ENCODE measurements at regions not wholly inside any gene's neighbourhood (a gene's known extent, or its start where the extent isn't known, plus 50 kb on each side); places are given as distances from the start of the nearest gene placed in this dataset.
"Not testable (repeated sequence)": the region's sequence is repeated elsewhere in the genome, so short reads cannot be mapped to it uniquely, and the experiment has no call there.

DNA sequence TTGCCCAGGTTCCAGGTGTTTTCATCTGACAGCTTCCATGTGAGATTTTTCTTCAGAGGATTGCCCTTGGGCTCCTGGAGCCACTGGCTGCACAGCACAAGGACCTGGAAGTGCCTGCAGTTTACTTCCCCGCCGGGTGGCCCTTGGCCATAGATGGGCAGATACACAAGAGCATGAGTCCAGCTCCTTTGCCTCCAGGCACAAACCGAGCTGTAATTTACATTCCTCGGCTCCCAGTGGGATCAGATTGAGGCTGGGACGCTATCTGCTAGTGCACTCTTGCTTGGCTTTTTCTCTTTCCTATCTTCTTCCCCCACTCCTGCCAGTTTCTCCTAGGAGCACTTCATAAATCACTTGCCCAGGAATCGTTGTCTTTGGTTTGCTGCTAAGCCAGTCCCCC, 85.4 kb upstream of the RALY start:
- DNase-seq = no peak

GRCh38 chr20:33908868-33909267, 84.8 kb upstream of the RALY start:
- no peak for DNase-seq

DNA sequence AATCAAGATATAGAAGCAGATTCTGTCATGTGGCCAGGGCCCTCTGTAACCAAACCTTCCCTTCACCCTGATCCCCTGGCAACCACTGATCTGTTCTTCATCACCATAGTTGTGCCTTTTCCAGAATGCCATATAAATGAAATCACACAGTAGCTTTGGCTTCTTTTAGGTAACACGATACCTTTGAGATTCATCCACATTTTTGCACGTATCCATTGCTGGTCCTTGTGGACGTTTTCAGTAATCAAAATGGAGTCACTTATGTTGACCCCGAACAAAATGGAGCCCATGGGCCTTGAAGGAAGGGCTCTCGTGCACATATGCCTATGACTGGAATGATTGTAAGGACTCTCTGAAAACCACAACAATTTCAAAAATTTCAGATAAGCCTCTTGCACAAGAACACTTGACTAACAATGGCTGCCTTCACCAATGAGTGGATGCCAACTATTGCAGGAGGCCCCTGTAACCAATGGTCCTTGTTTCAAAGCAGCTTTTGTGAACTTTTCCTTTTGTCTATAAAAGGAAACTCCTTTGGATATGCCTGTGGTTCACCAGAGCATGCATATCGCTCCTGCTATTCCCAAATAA, 84.3 kb upstream of the RALY start:
- peak; percentile 79 for DNase-seq

DNA sequence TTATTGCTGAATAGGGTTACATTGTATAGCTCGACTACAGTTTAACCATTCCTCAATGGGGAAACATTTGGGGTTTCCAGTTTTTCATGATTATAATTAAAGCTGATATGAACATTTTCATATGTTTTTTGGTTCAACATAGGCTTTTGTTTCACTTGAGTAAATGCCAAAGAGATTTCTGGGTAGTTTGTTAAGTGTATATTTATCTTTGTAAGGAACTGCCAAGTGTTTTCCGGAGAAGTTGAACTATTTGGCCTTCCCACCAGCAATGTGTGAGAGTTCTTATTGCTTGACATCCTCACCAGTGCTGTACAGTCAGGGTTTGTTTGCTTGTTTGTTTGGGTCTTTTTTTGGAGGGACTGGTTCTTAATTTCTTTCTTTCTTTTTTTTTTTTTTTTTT, 83.7 kb upstream of the RALY start:
- DNase-seq = no peak

GRCh38 chr20:33910529-33911327, 83.0 kb upstream of the RALY start:
- no peak for DNase-seq

GRCh38 chr20:33914919-33915318, 78.8 kb upstream of the RALY start:
- DNase-seq = peak; percentile 41

DNA sequence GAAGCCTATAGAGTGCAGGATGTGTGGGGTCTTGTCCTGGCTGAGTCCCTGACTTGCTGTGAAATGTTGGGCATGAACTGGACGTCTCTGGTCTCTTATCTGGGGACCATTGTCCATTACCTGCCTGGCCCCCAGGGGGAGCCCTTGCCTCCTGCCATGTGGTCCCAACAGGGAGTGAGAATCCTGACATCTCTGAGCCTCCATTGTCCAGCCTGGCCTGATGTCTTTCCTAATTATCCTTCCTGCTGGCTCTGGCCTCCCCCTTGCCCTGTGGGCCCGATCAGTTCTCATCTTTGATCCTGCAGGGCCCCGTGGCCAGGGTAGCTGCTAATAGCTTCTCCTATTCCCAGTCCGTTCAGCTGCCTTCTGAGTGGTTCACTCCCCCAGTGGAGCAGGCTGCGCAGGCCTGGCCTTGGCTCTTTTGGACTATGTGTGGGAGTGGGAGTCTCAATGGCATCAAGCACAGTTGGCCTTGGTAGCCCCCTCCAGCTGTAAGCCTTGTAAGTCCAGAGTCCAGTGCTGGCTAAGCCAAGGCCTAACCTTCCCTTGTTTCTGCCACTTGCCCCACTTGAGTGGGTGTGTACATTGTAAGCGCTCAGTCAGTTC, 77.9 kb upstream of the RALY start:
- no peak for DNase-seq

DNA sequence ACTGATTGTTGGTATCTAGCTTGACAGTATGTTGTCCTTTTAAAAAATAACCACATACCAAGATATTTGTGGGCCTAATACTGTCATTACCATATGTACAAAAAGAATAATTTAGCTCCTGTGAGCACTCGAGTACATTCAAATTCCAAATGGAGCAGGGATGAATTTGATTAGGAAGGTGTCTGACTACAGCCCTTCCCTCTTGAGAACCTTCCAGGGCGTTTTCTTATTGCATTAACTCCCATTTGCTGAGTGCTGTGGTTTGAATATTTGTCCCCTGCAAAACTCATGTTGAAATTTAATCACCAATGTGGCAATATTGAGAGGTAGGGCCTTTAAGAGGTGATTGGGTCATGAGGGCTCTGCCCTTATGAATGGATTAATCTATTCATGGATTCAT, 76.9 kb upstream of the RALY start:
- DNase-seq = no peak

DNA sequence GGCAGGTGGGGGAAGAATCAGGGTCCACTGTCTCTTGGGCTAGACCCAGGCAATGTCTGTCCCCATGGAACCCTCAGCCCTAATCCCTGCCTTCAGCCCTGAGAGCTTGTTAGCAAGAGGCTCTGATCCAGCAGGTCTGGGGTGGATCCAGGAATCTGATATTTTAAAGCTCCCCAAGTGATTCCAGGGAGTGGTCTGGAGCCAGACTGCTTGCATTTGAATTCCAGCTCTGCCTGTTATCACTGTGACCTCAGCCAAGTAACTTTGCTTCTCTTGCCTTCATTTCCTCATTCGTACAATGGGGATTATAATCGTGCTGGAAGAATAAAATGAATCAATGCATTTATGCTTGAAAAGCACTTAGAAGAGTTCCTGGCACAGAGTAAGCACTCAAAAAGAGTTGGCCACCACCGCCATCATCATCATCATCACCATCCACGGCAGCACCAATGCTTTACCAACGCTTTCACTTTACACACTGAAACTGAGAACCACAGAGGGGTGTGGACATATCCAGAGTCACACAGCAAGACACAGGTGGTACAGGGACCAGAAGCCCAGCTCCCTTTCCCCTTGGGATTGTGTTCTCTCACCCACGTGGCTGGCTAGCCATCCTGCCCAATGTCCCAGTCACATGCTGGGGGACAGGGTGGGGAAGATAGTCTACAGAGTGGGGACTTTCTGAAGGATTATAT, 75.7 kb upstream of the RALY start:
- no peak for DNase-seq

GRCh38 chr20:33918662-33919061, 75.0 kb upstream of the RALY start:
- DNase-seq = no peak

DNA sequence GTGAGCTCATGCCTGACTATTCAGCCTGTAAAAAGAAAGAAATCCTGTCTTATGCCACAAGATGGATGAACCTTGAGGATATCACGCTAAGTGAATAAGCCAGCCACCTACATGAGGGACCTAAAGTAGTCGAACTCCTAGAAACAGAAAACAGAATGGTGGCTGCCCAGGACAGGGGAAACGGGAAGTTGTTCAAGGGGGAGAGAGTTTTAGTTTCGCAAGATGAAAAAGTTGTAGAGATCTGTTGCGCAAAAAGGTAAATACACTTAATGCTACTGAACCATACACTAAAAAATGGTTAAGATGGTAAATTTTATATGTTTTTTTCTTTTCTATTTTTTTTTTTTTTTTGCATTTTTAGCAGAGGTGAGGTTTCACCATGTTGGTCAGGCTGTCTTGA, 74.1 kb upstream of the RALY start:
- DNase-seq = no peak

GRCh38 chr20:33922224-33922623, 71.5 kb upstream of the RALY start:
- DNase-seq = no peak

DNA sequence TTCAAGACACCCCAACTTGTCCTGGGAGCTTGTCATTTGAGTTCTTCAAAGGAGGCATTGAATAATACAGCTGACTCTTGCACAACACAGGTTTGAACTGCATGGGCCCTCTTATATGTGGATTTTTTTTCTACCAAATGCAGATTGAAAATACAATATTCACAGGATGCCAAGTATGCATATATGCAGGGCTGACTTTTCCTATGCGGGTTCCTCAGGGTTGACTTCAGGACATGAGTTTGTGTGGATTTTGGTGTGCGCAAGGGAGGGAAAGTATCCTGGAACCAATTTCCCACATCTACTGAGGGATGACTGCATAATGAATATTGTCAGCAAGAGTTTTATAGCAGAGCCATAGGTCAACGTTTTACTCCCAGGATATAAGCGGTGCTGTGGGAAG, 70.0 kb upstream of the RALY start:
- no peak for DNase-seq

DNA sequence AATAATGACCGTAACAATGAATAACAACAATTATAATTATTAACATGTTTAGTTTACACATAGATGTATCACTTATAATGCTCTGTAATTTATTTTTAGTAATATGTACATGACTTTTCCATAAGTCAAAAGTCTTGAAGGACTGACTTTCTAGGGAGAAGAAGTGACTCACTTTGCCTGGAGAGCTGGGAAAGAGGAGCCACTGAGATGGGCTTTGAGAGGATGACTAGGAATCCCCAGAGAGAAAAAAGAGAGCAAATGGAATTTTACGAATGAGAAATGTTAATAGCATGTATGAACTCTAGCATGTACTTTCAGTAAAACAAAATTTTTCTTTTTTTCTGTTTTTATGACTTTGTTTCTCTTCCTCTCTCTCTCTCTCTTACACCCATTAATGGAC, 67.8 kb upstream of the RALY start:
- no peak for DNase-seq

GRCh38 chr20:33926425-33926824, 67.3 kb upstream of the RALY start:
- DNase-seq = no peak

DNA sequence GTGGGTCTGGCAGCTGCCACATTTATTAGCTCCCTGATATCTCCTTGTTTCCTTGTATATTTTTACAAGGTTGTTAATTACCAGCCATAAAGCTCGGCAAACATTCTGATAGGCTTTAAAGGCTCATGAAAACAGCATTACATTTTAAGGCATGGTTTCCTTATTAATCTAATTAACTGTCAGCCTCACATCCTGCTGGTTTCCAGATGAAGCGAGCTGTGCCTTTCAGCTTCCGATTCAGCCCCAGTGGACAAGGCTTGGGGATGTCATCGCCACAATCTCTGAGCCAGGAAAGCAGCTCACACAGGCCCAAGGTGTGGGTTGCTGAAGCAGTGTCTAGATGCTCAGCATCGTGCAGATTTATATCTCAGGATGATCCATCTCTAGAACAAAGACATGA, 66.0 kb upstream of the RALY start:
- no peak for DNase-seq

GRCh38 chr20:33929917-33930316, 63.8 kb upstream of the RALY start:
- no peak for DNase-seq

DNA sequence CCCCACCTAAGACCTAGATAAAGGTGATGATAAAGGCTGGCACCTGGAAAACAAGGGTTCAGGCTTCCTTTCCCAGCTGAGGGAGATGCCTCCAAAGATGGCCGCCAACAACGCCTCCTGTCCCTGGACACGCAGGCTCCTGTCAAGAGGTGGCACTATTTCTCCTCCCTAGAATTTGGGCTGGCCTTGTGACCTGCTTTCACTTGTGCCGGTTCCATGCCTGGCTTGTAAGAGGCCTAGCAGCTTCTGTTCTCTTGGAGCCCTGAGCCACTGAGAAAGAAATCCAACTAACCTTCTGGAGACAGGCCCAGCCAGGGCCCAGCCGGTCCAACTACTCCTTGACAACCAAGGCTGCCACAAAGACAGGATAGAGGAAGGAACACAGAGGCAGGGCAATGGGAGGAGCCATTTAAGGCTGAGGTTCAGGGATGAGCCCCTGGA, 60.2 kb upstream of the RALY start:
- DNase-seq = no peak

- no peak for DNase-seq
These were observed 57.1 kb upstream of the RALY start for GRCh38 chr20:33936656-33937055.

DNA sequence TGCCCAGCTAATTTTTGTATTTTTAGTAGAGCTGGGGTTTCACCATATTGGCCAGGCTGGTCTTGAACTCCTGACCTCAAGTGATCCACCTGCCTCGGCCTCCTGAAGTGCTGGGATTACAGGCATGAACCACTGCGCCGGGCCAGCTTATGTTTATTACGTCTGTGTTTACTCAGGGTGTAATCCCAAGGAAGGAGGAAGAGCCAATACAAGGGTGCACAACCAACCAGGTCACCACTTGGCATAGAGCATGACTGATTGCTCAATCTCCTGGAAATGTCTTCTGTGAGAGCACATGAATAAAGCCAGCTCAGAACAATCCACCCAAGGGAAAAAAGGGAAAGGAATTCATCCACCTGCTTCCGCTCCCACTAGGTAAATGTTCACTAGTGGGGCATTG, 54.7 kb upstream of the RALY start:
- DNase-seq = not testable (repeated sequence)

- DNase-seq = no peak
These were observed 53.0 kb upstream of the RALY start for GRCh38 chr20:33940666-33941065.

Data from kidney glomerular epithelial cell (primary cell).